ENCODE measurements at regions not wholly inside any gene's neighbourhood (a gene's known extent, or its start where the extent isn't known, plus 50 kb on each side); places are given as distances from the start of the nearest gene placed in this dataset.

DNA sequence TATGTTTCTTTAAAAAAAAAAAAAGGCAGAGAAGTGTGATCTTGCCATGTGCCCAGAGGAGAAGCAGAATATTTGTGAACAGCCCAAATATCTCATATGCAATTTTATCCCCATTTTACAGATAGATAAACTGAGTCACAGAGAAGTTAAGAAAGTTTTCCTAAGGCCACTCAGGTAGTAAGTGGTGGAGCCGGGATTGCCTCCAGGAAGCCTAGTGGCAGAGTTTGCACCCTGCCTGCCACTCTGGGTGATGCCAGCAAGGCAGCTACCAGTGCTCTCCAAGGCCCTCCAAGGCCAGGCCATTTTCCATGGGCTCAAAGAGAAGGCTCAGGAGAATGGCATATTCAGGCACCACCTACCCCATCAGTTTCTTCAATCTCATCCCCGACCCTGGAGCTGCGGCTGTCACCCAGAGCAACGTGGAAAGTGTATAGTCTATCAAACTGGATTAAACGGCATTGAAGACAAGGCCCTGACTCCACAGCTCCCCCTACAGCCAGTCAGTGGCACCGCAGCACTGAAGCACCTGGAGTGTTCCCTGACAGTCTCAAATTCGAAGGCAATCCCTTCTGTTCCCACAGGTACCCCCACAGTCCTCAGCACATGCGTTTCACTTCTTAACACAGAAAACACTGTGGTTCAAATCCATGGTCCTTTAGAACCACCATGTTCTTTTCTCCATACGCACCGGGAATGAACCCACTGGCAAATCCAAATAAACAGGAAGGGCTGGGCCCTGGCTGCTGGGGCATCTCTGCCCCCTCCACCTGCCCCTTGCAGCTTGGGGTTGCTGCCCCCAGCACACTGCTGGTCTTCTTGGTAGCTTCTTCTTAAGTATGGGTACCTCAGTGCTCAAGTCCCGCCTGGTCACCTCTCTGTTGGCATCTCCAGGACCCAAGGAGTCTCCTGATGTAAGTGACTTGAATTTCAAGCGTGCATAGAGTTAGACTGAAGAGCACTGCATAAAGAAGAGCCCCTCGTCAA is 175.3 kb downstream of the INHBB start:
- no peak for TF ChIP-seq POLR2A (IDR thresholded peaks at IDR 0.05)
- no peak for TF ChIP-seq EP300 (IDR thresholded peaks at IDR 0.05)
